ENCODE measurements at regions not wholly inside any gene's neighbourhood (a gene's known extent, or its start where the extent isn't known, plus 50 kb on each side); places are given as distances from the start of the nearest gene placed in this dataset.

GRCh38 chr21:28608646-28609045 lies 384.0 kb downstream of the LTN1 start:
- TF ChIP-seq POLR2AphosphoS5 (IDR thresholded peaks at IDR 0.05; ENCODE audit: insufficient read depth in 1 of 2, low read depth in 1 of 2) (no peak), CTCF (IDR thresholded peaks at IDR 0.05) (no peak), POLR2A (IDR thresholded peaks at IDR 0.05) (no peak)

Data from vagina (tissue), 2 donors.